ENCODE measurements at regions not wholly inside any gene's neighbourhood (a gene's known extent, or its start where the extent isn't known, plus 50 kb on each side); places are given as distances from the start of the nearest gene placed in this dataset.
"Not testable (repeated sequence)": the region's sequence is repeated elsewhere in the genome, so short reads cannot be mapped to it uniquely, and the experiment has no call there.

GRCh38 chrX:13441608-13442007, 121.8 kb upstream of the ATXN3L start:
- WGBS: 98% methylated on average over 5 of the region's 5 CpGs
- H3K36me3 ChIP-seq (ENCODE audit: control insufficient read depth in 2 of 2, insufficient read depth in 2 of 2, low read length in 1 of 2); H3K9me3 ChIP-seq (ENCODE audit: control insufficient read depth in 2 of 2, insufficient read depth in 1 of 2, low read length in 1 of 2); DNase-seq (ENCODE audit: low read depth in 6 of 9, low spot score in 9 of 9); H3K4me1 ChIP-seq (ENCODE audit: control insufficient read depth in 2 of 2, insufficient read depth in 2 of 2, low read length in 2 of 2); H3K27ac ChIP-seq (ENCODE audit: low read depth in 1 of 2, low read length in 1 of 2); H3K27me3 ChIP-seq (ENCODE audit: control insufficient read depth in 2 of 2, insufficient read depth in 1 of 2, low read length in 1 of 2); H3K4me3 ChIP-seq (ENCODE audit: low read length in 2 of 2): not testable (repeated sequence)

- DNase-seq (ENCODE audit: low read depth in 6 of 9, low spot score in 9 of 9): no peak
- WGBS: 100% methylated on average over 2 of the region's 2 CpGs
- Histone ChIP-seq H3K36me3 (ENCODE audit: control insufficient read depth in 2 of 2, insufficient read depth in 2 of 2, low read length in 1 of 2) (no peaks in the 10 kb centered on the region), H3K4me3 (ENCODE audit: low read length in 2 of 2) (no peak overlapping the region), H3K9me3 (ENCODE audit: control insufficient read depth in 2 of 2, insufficient read depth in 1 of 2, low read length in 1 of 2) (no peaks in the 10 kb centered on the region), H3K4me1 (ENCODE audit: control insufficient read depth in 2 of 2, insufficient read depth in 2 of 2, low read length in 2 of 2) (no peaks in the 10 kb centered on the region), H3K27me3 (ENCODE audit: control insufficient read depth in 2 of 2, insufficient read depth in 1 of 2, low read length in 1 of 2) (no peaks in the 10 kb centered on the region), H3K27ac (ENCODE audit: low read depth in 1 of 2, low read length in 1 of 2) (no peak overlapping the region)
Observed at GRCh38 chrX:13440176-13440575, 120.3 kb upstream of the ATXN3L start.

- no peak overlapping the region for H3K27ac ChIP-seq (ENCODE audit: low read depth in 1 of 2, low read length in 1 of 2)
- 91% methylated on average over 2 of the region's 2 CpGs for WGBS
- no peak for DNase-seq (ENCODE audit: low read depth in 6 of 9, low spot score in 9 of 9)
- H3K4me1 ChIP-seq (ENCODE audit: control insufficient read depth in 2 of 2, insufficient read depth in 2 of 2, low read length in 2 of 2): peaks cover 0 to 5% of the 10 kb centered on the region in 2 donors
- no peaks in the 10 kb centered on the region for H3K36me3 ChIP-seq (ENCODE audit: control insufficient read depth in 2 of 2, insufficient read depth in 2 of 2, low read length in 1 of 2)
- no peaks in the 10 kb centered on the region for H3K27me3 ChIP-seq (ENCODE audit: control insufficient read depth in 2 of 2, insufficient read depth in 1 of 2, low read length in 1 of 2)
- no peaks in the 10 kb centered on the region for H3K9me3 ChIP-seq (ENCODE audit: control insufficient read depth in 2 of 2, insufficient read depth in 1 of 2, low read length in 1 of 2)
- no peak overlapping the region for H3K4me3 ChIP-seq (ENCODE audit: low read length in 2 of 2)
Observed at GRCh38 chrX:13433298-13433605, 113.4 kb upstream of the ATXN3L start.

GRCh38 chrX:13432414-13433297, 112.8 kb upstream of the ATXN3L start:
- DNase-seq (ENCODE audit: low read depth in 6 of 9, low spot score in 9 of 9): no peak
- H3K4me1 ChIP-seq (ENCODE audit: control insufficient read depth in 2 of 2, insufficient read depth in 2 of 2, low read length in 2 of 2): peaks cover 0 to 6% of the 10 kb centered on the region in 2 donors
- H3K27me3 ChIP-seq (ENCODE audit: control insufficient read depth in 2 of 2, insufficient read depth in 1 of 2, low read length in 1 of 2): no peaks in the 10 kb centered on the region
- 95% methylated on average over 4 of the region's 4 CpGs for WGBS
- H3K27ac ChIP-seq (ENCODE audit: low read depth in 1 of 2, low read length in 1 of 2): no peak overlapping the region
- no peaks in the 10 kb centered on the region for H3K36me3 ChIP-seq (ENCODE audit: control insufficient read depth in 2 of 2, insufficient read depth in 2 of 2, low read length in 1 of 2)
- H3K9me3 ChIP-seq (ENCODE audit: control insufficient read depth in 2 of 2, insufficient read depth in 1 of 2, low read length in 1 of 2): no peaks in the 10 kb centered on the region
- H3K4me3 ChIP-seq (ENCODE audit: low read length in 2 of 2): no peak overlapping the region

GRCh38 chrX:13430136-13430827, 110.4 kb upstream of the ATXN3L start:
- Histone ChIP-seq H3K4me3 (ENCODE audit: low read length in 2 of 2) (no peak overlapping the region), H3K27me3 (ENCODE audit: control insufficient read depth in 2 of 2, insufficient read depth in 1 of 2, low read length in 1 of 2) (no peaks in the 10 kb centered on the region), H3K27ac (ENCODE audit: low read depth in 1 of 2, low read length in 1 of 2) (no peak overlapping the region), H3K36me3 (ENCODE audit: control insufficient read depth in 2 of 2, insufficient read depth in 2 of 2, low read length in 1 of 2) (no peaks in the 10 kb centered on the region), H3K9me3 (ENCODE audit: control insufficient read depth in 2 of 2, insufficient read depth in 1 of 2, low read length in 1 of 2) (no peaks in the 10 kb centered on the region), H3K4me1 (ENCODE audit: control insufficient read depth in 2 of 2, insufficient read depth in 2 of 2, low read length in 2 of 2) (peaks cover 0 to 8% of the 10 kb centered on the region in 2 donors)
- WGBS: 97% methylated on average over 6 of the region's 6 CpGs
- no peak for DNase-seq (ENCODE audit: low read depth in 6 of 9, low spot score in 9 of 9)

GRCh38 chrX:13428053-13428786, 108.4 kb upstream of the ATXN3L start:
- DNase-seq (ENCODE audit: low read depth in 6 of 9, low spot score in 9 of 9): peak in 5 of 9 donors; percentile 6 to 61 (median 25)
- H3K9me3 ChIP-seq (ENCODE audit: control insufficient read depth in 2 of 2, insufficient read depth in 1 of 2, low read length in 1 of 2): no peaks in the 10 kb centered on the region
- no peak overlapping the region for H3K4me3 ChIP-seq (ENCODE audit: low read length in 2 of 2)
- H3K27ac ChIP-seq (ENCODE audit: low read depth in 1 of 2, low read length in 1 of 2): peak overlapping the region in 1 of 2 donors; percentile 18
- H3K4me1 ChIP-seq (ENCODE audit: control insufficient read depth in 2 of 2, insufficient read depth in 2 of 2, low read length in 2 of 2): peaks cover 0 to 8% of the 10 kb centered on the region in 2 donors
- no peaks in the 10 kb centered on the region for H3K36me3 ChIP-seq (ENCODE audit: control insufficient read depth in 2 of 2, insufficient read depth in 2 of 2, low read length in 1 of 2)
- H3K27me3 ChIP-seq (ENCODE audit: control insufficient read depth in 2 of 2, insufficient read depth in 1 of 2, low read length in 1 of 2): no peaks in the 10 kb centered on the region
- 41% methylated on average over 5 of the region's 5 CpGs for WGBS

GRCh38 chrX:13427441-13428052, 107.7 kb upstream of the ATXN3L start:
- H3K27ac ChIP-seq (ENCODE audit: low read depth in 1 of 2, low read length in 1 of 2): no peak overlapping the region
- WGBS: 86% methylated on average over 5 of the region's 5 CpGs
- no peak for DNase-seq (ENCODE audit: low read depth in 6 of 9, low spot score in 9 of 9)
- H3K4me3 ChIP-seq (ENCODE audit: low read length in 2 of 2): no peak overlapping the region
- no peaks in the 10 kb centered on the region for H3K27me3 ChIP-seq (ENCODE audit: control insufficient read depth in 2 of 2, insufficient read depth in 1 of 2, low read length in 1 of 2)
- no peaks in the 10 kb centered on the region for H3K36me3 ChIP-seq (ENCODE audit: control insufficient read depth in 2 of 2, insufficient read depth in 2 of 2, low read length in 1 of 2)
- H3K9me3 ChIP-seq (ENCODE audit: control insufficient read depth in 2 of 2, insufficient read depth in 1 of 2, low read length in 1 of 2): no peaks in the 10 kb centered on the region
- H3K4me1 ChIP-seq (ENCODE audit: control insufficient read depth in 2 of 2, insufficient read depth in 2 of 2, low read length in 2 of 2): peaks cover 0 to 8% of the 10 kb centered on the region in 2 donors

DNA sequence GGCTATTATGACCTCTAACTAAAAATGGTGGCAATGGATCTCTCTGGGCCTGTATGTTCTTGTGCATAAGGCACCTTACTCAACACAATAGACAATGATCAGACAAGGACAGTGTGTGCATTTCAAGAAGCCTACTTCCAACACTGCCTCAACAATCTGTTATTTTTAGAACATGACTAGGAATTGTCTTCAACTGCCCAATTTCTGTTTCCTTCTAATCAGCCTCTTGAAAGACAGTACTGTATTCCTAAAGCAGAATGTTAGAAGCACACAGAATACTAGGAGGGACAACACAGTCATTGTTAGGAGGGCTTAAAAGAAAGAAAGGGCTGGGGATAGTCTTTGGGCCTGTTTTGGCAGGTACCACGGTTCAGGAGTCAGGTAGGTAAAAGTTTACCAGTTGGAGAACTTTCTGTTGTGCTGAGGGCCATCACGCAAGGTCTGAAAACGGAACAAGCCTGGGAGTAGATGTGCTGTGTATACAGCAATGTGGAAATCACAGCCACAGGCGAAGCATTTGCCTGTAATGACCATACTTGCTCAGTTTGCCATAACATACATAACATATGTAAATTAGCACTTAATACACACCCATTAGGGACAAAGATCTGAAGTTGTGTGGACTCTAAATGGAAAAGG, 100.8 kb upstream of the ATXN3L start:
- Histone ChIP-seq H3K36me3 (ENCODE audit: control insufficient read depth in 2 of 2, insufficient read depth in 2 of 2, low read length in 1 of 2) (no peaks in the 10 kb centered on the region), H3K27ac (ENCODE audit: low read depth in 1 of 2, low read length in 1 of 2) (no peak overlapping the region), H3K9me3 (ENCODE audit: control insufficient read depth in 2 of 2, insufficient read depth in 1 of 2, low read length in 1 of 2) (no peaks in the 10 kb centered on the region), H3K27me3 (ENCODE audit: control insufficient read depth in 2 of 2, insufficient read depth in 1 of 2, low read length in 1 of 2) (no peaks in the 10 kb centered on the region), H3K4me1 (ENCODE audit: control insufficient read depth in 2 of 2, insufficient read depth in 2 of 2, low read length in 2 of 2) (no peaks in the 10 kb centered on the region), H3K4me3 (ENCODE audit: low read length in 2 of 2) (no peak overlapping the region)
- WGBS: 99% methylated on average over 4 of the region's 4 CpGs
- DNase-seq (ENCODE audit: low read depth in 6 of 9, low spot score in 9 of 9): no peak
